Cardiac muscle cell (in vitro differentiated cells and primary cell): ENCODE measurements at regions not wholly inside any gene's neighbourhood (a gene's known extent, or its start where the extent isn't known, plus 50 kb on each side); places are given as distances from the start of the nearest gene placed in this dataset.

Experiments used
- DNase-seq, 2 donors: peaks; one replicate each; pipeline versions ENCODE4 v3.0.0 to v3.0.0-alpha.2; 2010 to 2017; ENCODE audit warnings: low read depth in 1 of 2, low spot score in 1 of 2
- H3K27ac ChIP-seq: fragments of 200-600 bp; sonication (generic); 2 replicates; pipeline ENCODE4 v1.5.1; 2016
- H3K27me3 ChIP-seq: fragments of 200-600 bp; sonication (generic); 2 replicates; pipeline ENCODE4 v1.6.0; 2016; ENCODE audit warnings: control low read depth
- H3K36me3 ChIP-seq: fragments of 200-600 bp; sonication (generic); 2 replicates; pipeline ENCODE4 v1.5.1; 2016; ENCODE audit warnings: control low read depth
- H3K4me1 ChIP-seq: fragments of 200-600 bp; sonication (generic); 2 replicates; pipeline ENCODE4 v1.8.1; 2017; ENCODE audit warnings: low read depth, mild to moderate bottlenecking, mixed run types
- H3K4me3 ChIP-seq: fragments of 200-600 bp; sonication (generic); 2 replicates; pipeline ENCODE4 v1.5.1; 2016; ENCODE audit warnings: mild to moderate bottlenecking
- H3K9me3 ChIP-seq: fragments of 200-600 bp; sonication (generic); 2 replicates; pipeline ENCODE4 v1.5.1; 2017; ENCODE audit warnings: low read depth, mild to moderate bottlenecking, control low read depth
- TF ChIP-seq, protein P1 (sequence below): IDR thresholded peaks from 2 replicates; pipeline ENCODE4 v1.5.1; 2012; ENCODE audit warnings: low read depth, mild to moderate bottlenecking, low read length

GRCh38 chr4:125421547-125421946 lies 106.8 kb downstream of the FAT4 start:
- Histone ChIP-seq H3K4me3 (no peak overlapping the region), H3K27ac (no peak overlapping the region), H3K27me3 (no peaks in the 10 kb centered on the region), H3K9me3 (no peaks in the 10 kb centered on the region), H3K36me3 (no peaks in the 10 kb centered on the region), H3K4me1 (peaks cover 16% of the 10 kb centered on the region)
- TF ChIP-seq, protein P1, sequence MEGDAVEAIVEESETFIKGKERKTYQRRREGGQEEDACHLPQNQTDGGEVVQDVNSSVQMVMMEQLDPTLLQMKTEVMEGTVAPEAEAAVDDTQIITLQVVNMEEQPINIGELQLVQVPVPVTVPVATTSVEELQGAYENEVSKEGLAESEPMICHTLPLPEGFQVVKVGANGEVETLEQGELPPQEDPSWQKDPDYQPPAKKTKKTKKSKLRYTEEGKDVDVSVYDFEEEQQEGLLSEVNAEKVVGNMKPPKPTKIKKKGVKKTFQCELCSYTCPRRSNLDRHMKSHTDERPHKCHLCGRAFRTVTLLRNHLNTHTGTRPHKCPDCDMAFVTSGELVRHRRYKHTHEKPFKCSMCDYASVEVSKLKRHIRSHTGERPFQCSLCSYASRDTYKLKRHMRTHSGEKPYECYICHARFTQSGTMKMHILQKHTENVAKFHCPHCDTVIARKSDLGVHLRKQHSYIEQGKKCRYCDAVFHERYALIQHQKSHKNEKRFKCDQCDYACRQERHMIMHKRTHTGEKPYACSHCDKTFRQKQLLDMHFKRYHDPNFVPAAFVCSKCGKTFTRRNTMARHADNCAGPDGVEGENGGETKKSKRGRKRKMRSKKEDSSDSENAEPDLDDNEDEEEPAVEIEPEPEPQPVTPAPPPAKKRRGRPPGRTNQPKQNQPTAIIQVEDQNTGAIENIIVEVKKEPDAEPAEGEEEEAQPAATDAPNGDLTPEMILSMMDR: no peak
- peak in 1 of 2 donors; percentile 16 for DNase-seq

GRCh38 chr4:125423124-125423523 lies 108.4 kb downstream of the FAT4 start:
- H3K4me3 ChIP-seq: no peak overlapping the region
- TF ChIP-seq, protein P1: no peak
- no peaks in the 10 kb centered on the region for H3K36me3 ChIP-seq
- no peak for DNase-seq
- H3K4me1 ChIP-seq: peaks cover 16% of the 10 kb centered on the region
- no peaks in the 10 kb centered on the region for H3K27me3 ChIP-seq
- H3K27ac ChIP-seq: no peak overlapping the region
- no peaks in the 10 kb centered on the region for H3K9me3 ChIP-seq

GRCh38 chr4:125428832-125429231 lies 114.1 kb downstream of the FAT4 start:
- DNase-seq: no peak
- no peaks in the 10 kb centered on the region for H3K36me3 ChIP-seq
- TF ChIP-seq, protein P1: no peak
- H3K27me3 ChIP-seq: no peaks in the 10 kb centered on the region
- no peak overlapping the region for H3K27ac ChIP-seq
- no peaks in the 10 kb centered on the region for H3K4me1 ChIP-seq
- H3K4me3 ChIP-seq: no peak overlapping the region
- no peaks in the 10 kb centered on the region for H3K9me3 ChIP-seq

DNA sequence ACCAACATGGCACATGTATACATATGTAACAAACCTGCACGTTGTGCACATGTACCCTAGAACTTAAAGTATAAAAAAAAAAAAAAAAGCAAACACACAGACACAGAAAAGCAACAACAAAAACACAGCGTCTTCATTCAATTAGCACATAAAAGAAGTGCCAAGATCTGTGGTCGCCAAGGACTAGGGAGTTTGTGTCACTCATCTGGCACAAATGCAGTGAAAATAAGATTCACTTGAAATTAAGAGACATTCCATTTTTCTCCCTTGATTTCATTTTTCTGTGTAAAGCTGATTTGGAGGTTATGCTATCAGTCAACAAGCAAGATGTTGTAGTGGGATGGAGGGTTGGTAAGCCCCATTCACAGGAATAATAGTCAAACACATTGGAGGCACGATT lies 115.3 kb downstream of the FAT4 start:
- no peak for DNase-seq
- TF ChIP-seq, protein P1: no peak
- Histone ChIP-seq H3K36me3 (no peaks in the 10 kb centered on the region), H3K27ac (no peak overlapping the region), H3K4me3 (no peak overlapping the region), H3K9me3 (no peaks in the 10 kb centered on the region), H3K4me1 (no peaks in the 10 kb centered on the region), H3K27me3 (no peaks in the 10 kb centered on the region)

- Histone ChIP-seq H3K4me3 (no peak overlapping the region), H3K27me3 (no peaks in the 10 kb centered on the region), H3K9me3 (no peaks in the 10 kb centered on the region), H3K27ac (no peak overlapping the region), H3K36me3 (no peaks in the 10 kb centered on the region), H3K4me1 (no peaks in the 10 kb centered on the region)
- TF ChIP-seq, protein P1: peak; percentile 37
- peak; percentile 45 to 53 for DNase-seq
These were observed 117.3 kb downstream of the FAT4 start for GRCh38 chr4:125432078-125432477.

- Histone ChIP-seq H3K4me1 (no peaks in the 10 kb centered on the region), H3K4me3 (no peak overlapping the region), H3K27me3 (no peaks in the 10 kb centered on the region), H3K27ac (no peak overlapping the region), H3K9me3 (no peaks in the 10 kb centered on the region), H3K36me3 (no peaks in the 10 kb centered on the region)
- DNase-seq: peak in 1 of 2 donors; percentile 93
- TF ChIP-seq, protein P1: no peak
These were observed 118.7 kb downstream of the FAT4 start for GRCh38 chr4:125433453-125433852.
